GM12891 (cell line): ENCODE measurements at regions not wholly inside any gene's neighbourhood (a gene's known extent, or its start where the extent isn't known, plus 50 kb on each side); places are given as distances from the start of the nearest gene placed in this dataset.

Source experiments
- POLR2A ChIP-seq: IDR thresholded peaks from 2 replicates; pipeline ENCODE4 v1.6.1; 2011; ENCODE audit warnings: low read depth, low read length, control low read depth
- POLR2AphosphoS5 ChIP-seq: IDR thresholded peaks from 2 replicates; pipeline ENCODE4 v1.6.1; 2011; ENCODE audit warnings: low read depth, low read length, control low read depth
- TAF1 ChIP-seq: IDR thresholded peaks from 2 replicates; pipeline ENCODE4 v1.6.1; 2011; ENCODE audit warnings: low read depth, low read length, control low read depth

DNA sequence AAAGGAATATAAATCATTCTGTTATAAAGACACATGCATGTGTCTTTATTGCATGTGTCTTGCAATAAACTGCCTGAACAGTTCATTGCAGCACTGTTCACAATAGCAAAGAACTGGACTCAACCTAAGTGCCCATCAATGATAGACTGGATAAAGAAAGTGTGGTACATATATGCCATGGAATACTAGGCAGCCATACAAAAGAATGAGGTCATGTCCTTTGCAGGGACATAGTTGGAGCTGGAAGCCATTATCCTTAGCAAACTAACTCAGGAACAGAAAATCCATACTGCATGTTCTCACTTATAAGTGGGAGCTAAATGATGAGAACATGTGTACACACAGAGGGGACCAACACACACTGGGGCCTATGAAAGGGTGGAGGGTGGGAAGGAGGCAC lies 63.7 kb upstream of the CHD1 start:
- no peak for TF ChIP-seq POLR2A
- TF ChIP-seq POLR2AphosphoS5 = no peak
- no peak for TF ChIP-seq TAF1
